HUES48 (cell line): ENCODE measurements at regions not wholly inside any gene's neighbourhood (a gene's known extent, or its start where the extent isn't known, plus 50 kb on each side); places are given as distances from the start of the nearest gene placed in this dataset.

Experiments used
- H3K27ac ChIP-seq: one replicate; pipeline ENCODE4 v1.7.0; 2013; ENCODE audit warnings: low read depth, low read length, inconsistent platforms
- H3K27me3 ChIP-seq: 2 replicates; pipeline ENCODE4 v1.6.1; 2013; ENCODE audit warnings: mild to moderate bottlenecking, low read length; ENCODE audit not compliant: control insufficient read depth, insufficient read depth
- H3K36me3 ChIP-seq: 2 replicates; pipeline ENCODE4 v1.6.1; 2013; ENCODE audit warnings: low read length; ENCODE audit not compliant: control insufficient read depth, insufficient read depth
- H3K4me1 ChIP-seq: 2 replicates; pipeline ENCODE4 v1.6.1; 2013; ENCODE audit warnings: mild to moderate bottlenecking, low read length; ENCODE audit not compliant: control insufficient read depth, insufficient read depth
- H3K4me3 ChIP-seq: 2 replicates; pipeline ENCODE4 v1.5.1; 2013; ENCODE audit warnings: mild to moderate bottlenecking, low read depth, low read length
- H3K9ac ChIP-seq: 2 replicates; pipeline ENCODE4 v1.6.1; 2013; ENCODE audit warnings: mild to moderate bottlenecking, low read depth, low read length, moderate library complexity
- H3K9me3 ChIP-seq: 2 replicates; pipeline ENCODE4 v1.6.1; 2013; ENCODE audit warnings: low read length; ENCODE audit not compliant: control insufficient read depth, insufficient read depth

DNA sequence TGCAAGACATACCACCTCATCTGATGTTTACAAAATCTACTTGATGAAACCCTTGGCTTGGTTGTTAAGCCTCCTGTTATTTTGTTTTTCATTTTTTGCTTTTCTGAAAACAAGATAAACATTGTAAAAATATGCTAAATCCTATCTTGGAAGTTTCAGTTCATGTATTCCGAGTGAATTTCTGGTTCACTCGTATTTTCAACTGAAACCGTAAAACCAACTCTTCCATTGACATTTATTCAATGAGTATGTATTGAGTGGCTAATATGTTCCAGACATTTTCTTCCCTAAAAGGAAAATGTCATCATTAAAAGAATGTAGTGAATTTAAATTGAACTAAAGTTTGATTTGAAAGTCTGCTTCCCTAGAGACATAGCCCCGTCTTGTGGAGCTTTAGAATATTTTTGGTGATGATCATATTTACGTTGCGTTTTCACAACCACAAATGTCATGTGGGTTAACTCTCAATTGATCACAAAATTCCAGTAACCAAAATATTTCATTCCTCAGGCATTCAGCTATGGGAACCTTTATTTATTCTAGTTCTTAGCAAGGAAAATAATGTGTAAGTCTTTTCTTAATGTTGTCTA lies 204.2 kb downstream of the MBD2 start:
- H3K27me3 ChIP-seq: no peaks in the 10 kb centered on the region

DNA sequence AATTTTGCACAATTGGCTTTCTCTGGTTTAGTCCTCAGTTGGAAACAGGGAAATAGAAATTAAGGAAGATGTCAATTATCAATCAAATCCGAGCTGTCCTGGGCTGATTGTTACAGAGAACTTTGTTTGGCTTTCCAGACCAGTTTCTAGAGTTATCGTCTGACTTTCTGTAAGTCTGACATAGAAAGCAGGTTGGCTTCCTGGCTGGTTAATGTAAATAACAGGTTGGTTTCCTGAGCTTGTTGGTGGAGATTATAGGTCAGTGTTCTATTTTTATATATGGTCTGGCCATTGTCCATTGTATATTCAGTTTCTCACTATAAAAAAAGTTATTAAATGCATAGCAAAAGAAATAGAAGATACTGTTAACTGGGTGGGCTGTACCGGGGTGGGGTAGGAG lies 204.8 kb downstream of the MBD2 start:
- no peak overlapping the region for H3K4me3 ChIP-seq
- H3K27me3 ChIP-seq: no peaks in the 10 kb centered on the region
- H3K9ac ChIP-seq: no peak overlapping the region
- H3K36me3 ChIP-seq: no peaks in the 10 kb centered on the region
- no peaks in the 10 kb centered on the region for H3K4me1 ChIP-seq
- H3K27ac ChIP-seq: no peak overlapping the region
- no peaks in the 10 kb centered on the region for H3K9me3 ChIP-seq

More for the DNA sequence above, 204.2 kb downstream of the MBD2 start:
- H3K9me3 ChIP-seq: no peaks in the 10 kb centered on the region
- H3K27ac ChIP-seq: no peak overlapping the region
- no peaks in the 10 kb centered on the region for H3K36me3 ChIP-seq
- no peak overlapping the region for H3K9ac ChIP-seq
- no peaks in the 10 kb centered on the region for H3K4me1 ChIP-seq
- H3K4me3 ChIP-seq: no peak overlapping the region

DNA sequence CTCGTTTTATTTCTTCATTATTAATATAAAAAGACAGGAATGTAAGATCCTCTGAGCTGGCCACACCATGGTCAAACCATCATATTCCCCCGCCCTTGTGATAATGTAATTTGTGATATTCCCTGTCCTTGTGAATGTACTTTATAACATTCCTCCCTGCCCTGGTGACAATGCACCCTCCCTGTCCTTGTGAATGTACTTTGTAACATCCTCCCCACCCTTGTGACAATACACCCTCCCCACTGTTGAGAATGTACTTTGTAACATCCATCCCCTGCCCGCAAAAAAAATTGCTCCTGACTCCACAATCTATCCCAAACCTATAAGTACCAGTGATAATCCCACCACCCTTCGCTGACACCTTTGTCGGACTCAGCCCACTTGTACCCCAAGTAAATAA lies 211.0 kb downstream of the MBD2 start:
- H3K4me1 ChIP-seq: no peaks in the 10 kb centered on the region
- no peaks in the 10 kb centered on the region for H3K36me3 ChIP-seq
- no peak overlapping the region for H3K9ac ChIP-seq
- H3K27me3 ChIP-seq: no peaks in the 10 kb centered on the region
- H3K4me3 ChIP-seq: no peak overlapping the region
- H3K9me3 ChIP-seq: no peaks in the 10 kb centered on the region
- H3K27ac ChIP-seq: no peak overlapping the region

DNA sequence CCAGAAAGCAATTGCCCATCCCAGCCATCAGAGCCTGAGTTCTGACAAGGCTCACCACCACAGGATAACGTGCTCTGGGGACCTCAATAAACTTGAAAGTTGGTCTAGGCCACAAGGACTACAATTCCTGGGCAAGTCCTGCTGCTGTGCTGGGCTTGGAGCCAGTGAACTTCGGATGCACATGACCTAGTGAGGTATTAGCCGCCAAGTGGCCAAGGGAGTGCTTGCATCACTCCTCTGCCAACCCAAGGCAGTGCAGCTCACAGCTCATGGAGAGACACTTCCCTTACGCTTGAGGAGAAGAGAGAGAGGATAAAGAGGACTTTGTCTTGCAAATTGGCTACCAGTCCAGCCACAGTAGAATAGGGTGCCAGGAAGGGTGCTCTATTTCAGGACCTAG lies 219.6 kb downstream of the MBD2 start:
- no peaks in the 10 kb centered on the region for H3K36me3 ChIP-seq
- H3K4me3 ChIP-seq: no peak overlapping the region
- H3K9ac ChIP-seq: no peak overlapping the region
- no peaks in the 10 kb centered on the region for H3K27me3 ChIP-seq
- no peaks in the 10 kb centered on the region for H3K9me3 ChIP-seq
- H3K4me1 ChIP-seq: no peaks in the 10 kb centered on the region
- no peak overlapping the region for H3K27ac ChIP-seq

DNA sequence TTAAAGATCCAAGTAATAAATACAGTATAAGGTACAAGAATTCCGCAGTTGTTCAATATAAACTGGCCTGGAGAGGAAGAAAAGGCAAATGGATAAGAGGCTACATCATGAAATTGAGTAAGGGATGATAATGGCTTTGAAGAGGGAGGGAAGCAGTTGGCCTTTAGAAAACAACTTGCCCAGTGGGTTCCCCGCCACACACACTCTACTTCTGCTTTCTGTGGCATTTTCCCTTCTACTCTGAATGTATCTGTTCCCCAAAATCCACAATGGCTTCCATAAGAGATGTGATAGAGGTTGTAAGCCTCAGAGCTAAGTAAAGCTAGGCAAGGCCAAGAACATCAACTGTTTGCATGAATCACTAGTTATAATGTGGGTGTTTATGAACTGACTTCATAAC lies 221.3 kb downstream of the MBD2 start:
- H3K4me1 ChIP-seq: no peaks in the 10 kb centered on the region
- H3K9ac ChIP-seq: no peak overlapping the region
- H3K4me3 ChIP-seq: no peak overlapping the region
- H3K27me3 ChIP-seq: no peaks in the 10 kb centered on the region
- H3K9me3 ChIP-seq: no peaks in the 10 kb centered on the region
- H3K36me3 ChIP-seq: no peaks in the 10 kb centered on the region
- H3K27ac ChIP-seq: no peak overlapping the region

DNA sequence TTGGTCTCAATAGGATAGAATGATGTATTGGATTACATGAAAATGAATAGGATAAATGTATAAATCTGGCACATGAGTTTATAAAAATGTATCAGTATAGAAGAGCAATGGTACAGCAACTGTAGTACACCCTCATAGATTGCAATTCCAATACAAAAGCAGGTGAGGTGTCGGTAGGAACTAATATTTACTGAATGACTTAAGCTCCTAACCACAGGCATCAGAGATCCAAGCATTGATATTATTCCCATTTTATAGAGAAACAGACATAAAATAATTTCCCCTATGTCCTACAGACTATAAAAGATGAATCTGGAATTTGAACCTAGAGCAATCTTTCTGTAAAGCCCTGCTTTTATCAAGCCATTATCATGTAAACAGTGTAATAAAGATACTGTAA lies 227.4 kb downstream of the MBD2 start:
- Histone ChIP-seq H3K9me3 (no peaks in the 10 kb centered on the region), H3K27ac (no peak overlapping the region), H3K36me3 (no peaks in the 10 kb centered on the region), H3K27me3 (no peaks in the 10 kb centered on the region), H3K4me1 (no peaks in the 10 kb centered on the region), H3K9ac (no peak overlapping the region), H3K4me3 (no peak overlapping the region)

DNA sequence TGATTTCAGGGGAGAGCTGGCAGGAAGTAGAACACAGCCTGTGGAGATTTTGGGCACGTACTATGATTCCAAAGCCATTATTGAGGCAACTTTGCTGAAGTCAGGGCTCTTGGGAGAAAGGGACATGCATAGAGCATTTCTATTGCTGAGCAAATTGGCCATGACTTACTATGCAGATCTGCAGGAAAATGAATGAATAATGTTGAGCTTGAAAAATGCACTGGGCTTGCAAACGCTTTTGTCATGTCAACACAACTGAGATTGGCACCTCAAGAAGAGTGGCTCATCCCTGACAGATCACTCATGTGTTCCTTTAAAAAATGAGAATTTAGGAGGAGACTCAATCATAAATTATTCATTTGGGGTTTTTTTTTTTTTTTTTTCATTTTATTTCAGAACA lies 230.5 kb downstream of the MBD2 start:
- no peaks in the 10 kb centered on the region for H3K9me3 ChIP-seq
- H3K4me1 ChIP-seq: no peaks in the 10 kb centered on the region
- H3K27me3 ChIP-seq: no peaks in the 10 kb centered on the region
- H3K4me3 ChIP-seq: no peak overlapping the region
- no peak overlapping the region for H3K9ac ChIP-seq
- H3K27ac ChIP-seq: no peak overlapping the region
- H3K36me3 ChIP-seq: no peaks in the 10 kb centered on the region

DNA sequence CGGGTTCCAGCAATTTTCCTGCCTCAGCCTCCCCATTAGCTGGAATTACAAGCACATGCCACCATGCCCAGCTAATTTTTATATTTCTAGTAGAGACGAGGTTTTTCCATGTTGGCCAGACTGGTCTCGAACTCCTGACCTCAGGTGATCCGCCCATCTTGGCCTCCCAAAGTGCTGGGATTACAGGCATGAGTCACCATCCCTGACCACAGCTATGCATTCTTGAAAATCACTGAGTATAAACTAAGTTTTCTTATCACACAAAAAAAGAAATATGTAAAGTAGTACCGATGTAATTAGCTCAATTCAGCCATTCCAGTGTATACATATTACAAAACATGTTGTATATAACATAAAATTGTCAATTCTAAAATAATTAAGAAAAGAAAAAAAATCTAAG lies 232.7 kb downstream of the MBD2 start:
- no peaks in the 10 kb centered on the region for H3K27me3 ChIP-seq
- no peak overlapping the region for H3K27ac ChIP-seq
- H3K4me1 ChIP-seq: no peaks in the 10 kb centered on the region
- H3K9ac ChIP-seq: no peak overlapping the region
- no peak overlapping the region for H3K4me3 ChIP-seq
- H3K36me3 ChIP-seq: no peaks in the 10 kb centered on the region
- H3K9me3 ChIP-seq: no peaks in the 10 kb centered on the region

DNA sequence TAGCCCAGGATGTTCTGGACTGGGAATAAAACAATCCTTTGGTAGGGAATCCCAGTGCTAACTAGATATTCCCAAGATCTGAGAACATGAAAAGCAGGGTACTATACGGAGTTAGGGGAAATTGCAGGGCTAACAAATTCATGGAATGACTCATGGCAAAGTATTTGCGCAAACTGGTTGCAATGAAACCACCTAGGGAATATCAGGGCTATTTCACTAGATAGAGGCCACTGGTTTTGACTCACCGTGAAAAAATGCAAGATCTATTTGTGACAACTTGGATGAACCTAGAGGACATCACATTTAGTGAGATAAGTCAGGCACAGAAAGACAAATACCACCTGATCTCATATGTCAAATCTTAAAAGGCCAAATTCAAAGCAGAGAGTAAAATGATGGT lies 233.3 kb downstream of the MBD2 start:
- H3K9ac ChIP-seq: no peak overlapping the region
- H3K4me3 ChIP-seq: no peak overlapping the region
- H3K27me3 ChIP-seq: no peaks in the 10 kb centered on the region
- H3K9me3 ChIP-seq: no peaks in the 10 kb centered on the region
- no peaks in the 10 kb centered on the region for H3K36me3 ChIP-seq
- no peak overlapping the region for H3K27ac ChIP-seq
- no peaks in the 10 kb centered on the region for H3K4me1 ChIP-seq

DNA sequence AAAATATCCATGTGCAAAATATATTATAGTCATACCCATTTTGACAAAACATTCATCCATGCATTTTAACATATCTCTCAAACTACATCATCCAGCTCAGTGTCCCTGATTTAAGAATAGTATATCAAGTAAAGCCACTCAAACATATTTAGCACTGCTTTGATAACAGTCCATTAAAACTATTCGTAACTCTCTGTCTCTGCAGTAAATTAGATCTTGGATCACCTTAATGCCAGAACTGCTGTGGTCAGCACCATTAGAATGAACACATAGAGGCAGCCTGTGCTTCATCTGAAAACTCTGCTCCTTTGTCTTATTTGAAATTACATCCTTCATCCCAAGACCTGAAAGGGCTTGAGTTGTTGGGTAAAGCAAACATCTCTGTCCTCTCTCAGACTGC lies 234.0 kb downstream of the MBD2 start:
- Histone ChIP-seq H3K9ac (no peak overlapping the region), H3K4me3 (no peak overlapping the region), H3K4me1 (no peaks in the 10 kb centered on the region), H3K36me3 (no peaks in the 10 kb centered on the region), H3K27me3 (no peaks in the 10 kb centered on the region), H3K27ac (no peak overlapping the region), H3K9me3 (no peaks in the 10 kb centered on the region)

DNA sequence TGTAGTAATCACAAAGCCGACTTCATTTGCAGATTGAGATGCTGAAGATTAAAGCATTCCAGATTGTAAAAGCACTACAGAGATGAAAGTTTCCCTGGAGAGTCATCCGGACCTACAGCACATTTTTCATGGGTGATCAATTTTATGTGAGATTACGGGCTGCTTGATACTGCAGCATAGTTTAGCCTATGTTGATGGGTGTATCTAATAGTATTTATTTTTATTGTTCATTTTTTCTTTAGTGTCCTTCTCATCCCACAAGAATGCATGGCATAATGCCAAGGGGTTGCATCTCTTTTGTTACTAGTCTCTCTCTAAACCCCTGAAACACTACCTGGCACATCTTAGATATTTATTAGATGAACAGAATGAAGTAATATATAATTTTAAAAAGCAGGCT lies 240.4 kb downstream of the MBD2 start:
- Histone ChIP-seq H3K4me3 (no peak overlapping the region), H3K27ac (no peak overlapping the region)

DNA sequence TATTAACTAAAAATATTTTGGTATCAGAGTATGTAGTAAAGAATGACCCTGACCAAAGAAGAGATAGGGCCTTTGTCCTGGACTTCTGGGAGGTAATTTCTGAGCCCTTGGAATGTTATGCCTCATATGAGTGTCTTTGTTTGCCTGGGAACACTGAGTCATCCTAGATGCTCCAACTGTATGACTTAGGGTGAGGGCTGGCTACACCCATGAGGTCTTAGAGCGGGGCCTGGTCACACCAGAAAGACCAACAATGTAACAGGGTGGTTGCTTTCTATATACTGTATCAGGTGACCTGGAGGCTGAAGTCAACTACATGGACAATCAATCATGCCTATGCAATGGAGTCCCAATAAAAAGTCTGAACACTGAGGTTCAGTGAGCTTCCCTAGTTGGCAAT lies 253.1 kb downstream of the MBD2 start:
- no peak overlapping the region for H3K27ac ChIP-seq
- H3K36me3 ChIP-seq: no peaks in the 10 kb centered on the region
- H3K9me3 ChIP-seq: peaks cover 28% of the 10 kb centered on the region
- H3K27me3 ChIP-seq: no peaks in the 10 kb centered on the region
- no peak overlapping the region for H3K9ac ChIP-seq
- H3K4me3 ChIP-seq: no peak overlapping the region
- no peaks in the 10 kb centered on the region for H3K4me1 ChIP-seq

More for the DNA sequence above, 240.4 kb downstream of the MBD2 start:
- no peaks in the 10 kb centered on the region for H3K36me3 ChIP-seq
- H3K4me1 ChIP-seq: no peaks in the 10 kb centered on the region
- H3K9ac ChIP-seq: no peak overlapping the region
- H3K9me3 ChIP-seq: peaks cover 10% of the 10 kb centered on the region
- H3K27me3 ChIP-seq: no peaks in the 10 kb centered on the region
